Neutrophil (primary cell): ENCODE measurements at regions not wholly inside any gene's neighbourhood (a gene's known extent, or its start where the extent isn't known, plus 50 kb on each side); places are given as distances from the start of the nearest gene placed in this dataset.

ENCODE experiments used
- H3K27ac ChIP-seq: fragments of 200-600 bp; sonication (generic); 2 replicates; pipeline ENCODE4 v1.5.1; 2016; ENCODE audit warnings: mild to moderate bottlenecking, moderate library complexity
- H3K27me3 ChIP-seq: fragments of 200-600 bp; sonication (generic); 2 replicates; pipeline ENCODE4 v1.6.0; 2016; ENCODE audit warnings: mild to moderate bottlenecking
- H3K36me3 ChIP-seq: fragments of 200-600 bp; sonication (generic); 2 replicates; pipeline ENCODE4 v1.5.1; 2017
- H3K4me1 ChIP-seq, 2 experiments: fragments of 200-600 bp in 1 of 2; sonication (generic) in 1 of 2; 1 replicate in 1 of 2; 2 replicates in 1 of 2; pipeline versions ENCODE4 v1.5.1 to v1.6.1; 2013 to 2016; ENCODE audit warnings: low read depth in 1 of 2, low read length in 1 of 2, mild to moderate bottlenecking in 1 of 2, moderate library complexity in 1 of 2; ENCODE audit not compliant: control insufficient read depth in 1 of 2, insufficient read depth in 1 of 2
- H3K4me3 ChIP-seq, 2 experiments: fragments of 200-600 bp in 1 of 2; sonication (generic) in 1 of 2; 1 replicate in 1 of 2; 2 replicates in 1 of 2; pipeline ENCODE4 v1.5.1; 2013 to 2016; ENCODE audit warnings: low read depth in 1 of 2, low read length in 1 of 2, mild to moderate bottlenecking in 1 of 2, moderate library complexity in 1 of 2
- H3K9me3 ChIP-seq: fragments of 200-600 bp; sonication (generic); 2 replicates; pipeline ENCODE4 v1.5.1; 2016
- CTCF ChIP-seq: fragments of 200-600 bp; sonication (generic); IDR thresholded peaks from 2 replicates; pipeline ENCODE4 v1.5.1; 2016; ENCODE audit warnings: antibody characterized with exemption

GRCh38 chr11:19605520-19606371 is 106.9 kb upstream of the NAV2 start:
- Histone ChIP-seq H3K4me1 (no peaks in the 10 kb centered on the region), H3K27ac (no peak overlapping the region), H3K27me3 (no peaks in the 10 kb centered on the region), H3K36me3 (no peaks in the 10 kb centered on the region), H3K4me3 (no peak overlapping the region), H3K9me3 (no peaks in the 10 kb centered on the region)
- TF ChIP-seq CTCF: no peak

DNA sequence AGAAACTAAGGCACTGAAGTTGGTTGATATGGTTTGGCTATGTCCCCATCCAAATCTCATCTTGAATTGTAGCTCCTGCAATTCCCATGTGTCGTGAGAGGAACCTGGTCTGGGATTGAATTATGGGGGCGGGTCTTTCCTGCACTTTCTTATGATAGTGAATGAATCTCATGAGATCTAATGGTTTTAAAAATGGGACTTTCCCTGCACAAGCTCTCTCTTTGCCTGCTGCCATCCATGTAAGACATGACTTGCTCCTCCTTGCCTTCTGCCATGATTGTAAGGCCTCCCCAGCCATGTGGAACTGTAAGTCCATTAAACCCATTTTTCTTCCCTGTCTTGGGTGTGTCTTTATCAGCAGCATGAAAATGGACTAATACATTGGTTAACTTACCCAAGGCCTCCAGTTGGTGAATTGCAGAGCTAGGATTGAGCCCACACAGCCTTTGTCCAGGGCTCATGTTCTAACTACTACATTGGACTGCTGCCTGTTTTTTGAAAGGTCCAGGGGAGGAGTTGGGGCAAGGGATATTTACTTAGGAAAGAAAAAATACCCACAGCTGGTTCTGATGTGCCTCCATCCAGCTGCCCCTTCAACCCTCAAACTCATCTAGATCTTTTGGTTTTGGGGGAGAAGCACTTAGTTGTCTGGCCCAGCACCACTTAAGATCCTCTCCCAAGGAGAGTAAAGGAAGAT is 107.8 kb upstream of the NAV2 start:
- no peaks in the 10 kb centered on the region for H3K27me3 ChIP-seq
- H3K9me3 ChIP-seq: no peaks in the 10 kb centered on the region
- H3K4me3 ChIP-seq: no peak overlapping the region
- TF ChIP-seq CTCF: no peak
- no peaks in the 10 kb centered on the region for H3K36me3 ChIP-seq
- no peaks in the 10 kb centered on the region for H3K4me1 ChIP-seq
- H3K27ac ChIP-seq: no peak overlapping the region

DNA sequence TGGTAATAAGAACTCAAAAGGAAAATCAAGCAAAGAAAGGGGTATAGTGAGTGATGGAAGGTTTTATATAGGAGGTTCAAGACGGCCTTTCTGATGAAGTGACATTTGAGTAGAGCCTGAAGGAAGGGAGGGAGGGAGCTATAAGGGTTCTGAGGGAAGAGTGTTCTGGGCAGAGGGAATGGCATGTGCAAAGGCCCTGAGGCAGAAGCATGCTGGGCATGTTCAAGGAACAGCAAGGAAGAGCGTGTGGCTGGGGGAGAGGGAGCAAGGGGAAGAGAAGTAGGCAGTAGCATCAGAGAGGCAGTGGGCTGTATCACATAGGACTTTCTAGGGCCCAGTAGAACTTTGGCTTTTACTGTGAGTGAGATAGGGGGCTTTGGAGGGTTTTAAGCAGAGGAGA is 108.9 kb upstream of the NAV2 start:
- H3K36me3 ChIP-seq: no peaks in the 10 kb centered on the region
- no peaks in the 10 kb centered on the region for H3K4me1 ChIP-seq
- H3K27me3 ChIP-seq: no peaks in the 10 kb centered on the region
- H3K4me3 ChIP-seq: no peak overlapping the region
- no peak overlapping the region for H3K27ac ChIP-seq
- H3K9me3 ChIP-seq: no peaks in the 10 kb centered on the region
- TF ChIP-seq CTCF: no peak

- TF ChIP-seq CTCF: no peak
- H3K27me3 ChIP-seq: no peaks in the 10 kb centered on the region
- H3K9me3 ChIP-seq: no peaks in the 10 kb centered on the region
- H3K27ac ChIP-seq: no peak overlapping the region
- no peaks in the 10 kb centered on the region for H3K4me1 ChIP-seq
- no peak overlapping the region for H3K4me3 ChIP-seq
- no peaks in the 10 kb centered on the region for H3K36me3 ChIP-seq
Observed at GRCh38 chr11:19602891-19603290, 109.7 kb upstream of the NAV2 start.

DNA sequence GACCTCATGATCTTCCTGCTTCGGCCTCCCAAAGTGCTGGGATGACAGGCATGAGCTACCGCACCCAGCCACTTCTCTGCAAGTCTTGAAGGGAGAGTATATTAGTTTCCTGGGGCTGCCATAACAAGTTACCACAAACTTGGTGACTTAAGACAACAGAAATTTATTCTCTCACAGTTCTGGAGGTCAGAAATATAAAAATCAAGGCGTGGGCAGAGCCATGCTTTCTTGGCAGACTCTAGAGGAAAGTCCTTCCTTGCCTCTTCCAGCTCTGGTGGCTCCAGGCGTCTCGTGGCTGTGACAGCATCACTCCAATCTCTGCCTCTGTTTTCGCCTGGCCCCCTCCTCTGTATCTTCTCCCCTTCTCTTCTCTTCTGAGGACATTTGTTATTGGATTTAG is 110.2 kb upstream of the NAV2 start:
- H3K36me3 ChIP-seq: no peaks in the 10 kb centered on the region
- H3K4me3 ChIP-seq: no peak overlapping the region
- no peaks in the 10 kb centered on the region for H3K9me3 ChIP-seq
- no peaks in the 10 kb centered on the region for H3K4me1 ChIP-seq
- H3K27me3 ChIP-seq: no peaks in the 10 kb centered on the region
- no peak overlapping the region for H3K27ac ChIP-seq
- no peak for TF ChIP-seq CTCF
